BJ (cell line): ENCODE measurements at regions not wholly inside any gene's neighbourhood (a gene's known extent, or its start where the extent isn't known, plus 50 kb on each side); places are given as distances from the start of the nearest gene placed in this dataset.

Source experiments
- CTCF ChIA-PET: fragments of 350-600 bp; formaldehyde crosslinking; extraction: SDS; loops from one replicate; lab custom pipeline; 2021; ENCODE audit warnings: antibody characterized with exemption, inconsistent platforms; lab: Yijun Ruan, JAX
- POLR2A ChIA-PET: fragments of 300-600 bp; sonication (Branson Sonifier 250); formaldehyde crosslinking; extraction: SDS; loops from one replicate; lab custom pipeline; 2021; ENCODE audit warnings: antibody characterized with exemption; lab: Charles Lee
- DNase-seq: peaks from one replicate; pipeline ENCODE4 v3.0.0-alpha.2; 2011; ENCODE audit warnings: low read depth
- H3K27me3 ChIP-seq: 2 replicates; pipeline ENCODE4 v1.6.0; 2011; ENCODE audit warnings: low read length; ENCODE audit not compliant: control insufficient read depth, insufficient read depth
- H3K36me3 ChIP-seq: 2 replicates; pipeline ENCODE4 v1.5.1; 2011; ENCODE audit warnings: low read length; ENCODE audit not compliant: control insufficient read depth, insufficient read depth
- H3K4me3 ChIP-seq: 2 replicates; pipeline ENCODE4 v1.5.1; 2011; ENCODE audit warnings: low read depth, mild to moderate bottlenecking, control low read depth, low read length
- CTCF ChIP-seq: IDR thresholded peaks from 2 replicates; pipeline ENCODE4 v1.5.1; 2011; ENCODE audit warnings: low read depth, mild to moderate bottlenecking, control low read depth, inconsistent platforms, low read length, moderate library complexity; ENCODE audit not compliant: insufficient read depth

GRCh38 chr14:76264384-76264783 lies 111.6 kb upstream of the ESRRB start:
- ChIA-PET CTCF (no interaction called here), POLR2A (no interaction called here)
- Histone ChIP-seq H3K27me3 (no peaks in the 10 kb centered on the region), H3K4me3 (no peak overlapping the region), H3K36me3 (no peaks in the 10 kb centered on the region)
- no peak for DNase-seq
- no peak for TF ChIP-seq CTCF

GRCh38 chr14:76267322-76268046 lies 108.5 kb upstream of the ESRRB start:
- POLR2A ChIA-PET: interaction anchor here (0.6 to 0.7 kb wide), 2 partner anchors 14 to 1494 kb away, joined by 3 read pairs; no protein-coding TSS in a partner anchor
- Histone ChIP-seq H3K36me3 (no peaks in the 10 kb centered on the region), H3K27me3 (no peaks in the 10 kb centered on the region), H3K4me3 (peak overlapping the region; percentile 45)
- DNase-seq: no peak
- TF ChIP-seq CTCF: peak; percentile 44
- CTCF ChIA-PET: interaction anchor here (1.7 kb wide), 1 partner anchor 9 kb away, joined by 10 read pairs; no protein-coding TSS in a partner anchor

- Histone ChIP-seq H3K27me3 (no peaks in the 10 kb centered on the region; the same call in 1 of the 2 replicates), H3K4me3 (peak overlapping the region; percentile 45), H3K36me3 (no peaks in the 10 kb centered on the region)
- no peak for DNase-seq
- CTCF ChIA-PET: interaction anchor here (1.7 kb wide), 1 partner anchor 9 kb away, joined by 10 read pairs; no protein-coding TSS in a partner anchor
- TF ChIP-seq CTCF: no peak
- POLR2A ChIA-PET: interaction anchor here (0.7 kb wide), 1 partner anchor 1493 kb away, joined by 3 read pairs; no protein-coding TSS in a partner anchor
Measured at GRCh38 chr14:76268047-76268431, 107.9 kb upstream of the ESRRB start.

GRCh38 chr14:76268700-76269099 lies 107.2 kb upstream of the ESRRB start:
- Histone ChIP-seq H3K4me3 (no peak overlapping the region), H3K36me3 (no peaks in the 10 kb centered on the region), H3K27me3 (no peaks in the 10 kb centered on the region; the same call in 1 of the 2 replicates)
- no peak for DNase-seq
- ChIA-PET POLR2A (no interaction called here), CTCF (interaction anchor here (1.7 kb wide), 1 partner anchor 10 kb away, joined by 10 read pairs; no protein-coding TSS in a partner anchor)
- no peak for TF ChIP-seq CTCF

- CTCF ChIA-PET: no interaction called here
- Histone ChIP-seq H3K27me3 (no peaks in the 10 kb centered on the region; the same call in 1 of the 2 replicates), H3K4me3 (no peak overlapping the region), H3K36me3 (no peaks in the 10 kb centered on the region)
- POLR2A ChIA-PET: no interaction called here
- no peak for DNase-seq
- TF ChIP-seq CTCF: no peak
Measured at GRCh38 chr14:76271041-76271755, 104.7 kb upstream of the ESRRB start.
